ENCODE measurements at regions not wholly inside any gene's neighbourhood (a gene's known extent, or its start where the extent isn't known, plus 50 kb on each side); places are given as distances from the start of the nearest gene placed in this dataset.
A peak's percentile ranks its signal among the peaks of the same experiment; 100 is the strongest.

DNA sequence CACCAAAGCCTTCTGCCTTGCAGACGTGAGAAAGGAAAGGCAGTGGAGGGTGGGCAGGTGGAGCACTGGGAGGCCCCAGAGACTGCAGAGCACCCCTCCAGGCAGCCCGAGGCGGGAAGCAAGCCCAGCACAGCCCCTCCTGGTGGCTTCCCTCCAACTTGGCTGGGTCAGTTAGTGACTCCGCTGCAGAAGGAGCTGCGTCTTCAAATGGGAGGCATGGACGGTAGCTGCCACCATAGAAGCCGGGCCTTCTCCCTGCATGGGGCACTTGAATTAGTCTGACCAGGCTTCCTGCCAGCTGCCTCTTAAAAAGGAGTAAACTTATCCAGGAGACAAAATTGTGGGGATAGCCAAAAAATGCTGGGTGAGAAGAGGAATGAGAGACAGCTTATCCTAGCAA is 88.0 kb upstream of the RPS6KA2 start:
- no peak overlapping the region for H3K4me3 ChIP-seq (ENCODE audit: low read length)
- no CpG with 5 or more reads among the region's 7 CpGs for WGBS (ENCODE audit: insufficient coverage, insufficient read length)
- no peaks in the 10 kb centered on the region for H3K36me3 ChIP-seq (ENCODE audit: control insufficient read depth, insufficient read depth, low read length)
- no peak overlapping the region for H3K27ac ChIP-seq (ENCODE audit: low read length)
- no peaks in the 10 kb centered on the region for H3K9me3 ChIP-seq (ENCODE audit: control insufficient read depth, insufficient read depth, low read length)
- DNase-seq (ENCODE audit: low read depth, low spot score), result no peak
- H3K27me3 ChIP-seq (ENCODE audit: control insufficient read depth, insufficient read depth, low read length), result no peaks in the 10 kb centered on the region
- H3K4me1 ChIP-seq (ENCODE audit: control insufficient read depth, insufficient read depth, low read length), result no peaks in the 10 kb centered on the region

DNA sequence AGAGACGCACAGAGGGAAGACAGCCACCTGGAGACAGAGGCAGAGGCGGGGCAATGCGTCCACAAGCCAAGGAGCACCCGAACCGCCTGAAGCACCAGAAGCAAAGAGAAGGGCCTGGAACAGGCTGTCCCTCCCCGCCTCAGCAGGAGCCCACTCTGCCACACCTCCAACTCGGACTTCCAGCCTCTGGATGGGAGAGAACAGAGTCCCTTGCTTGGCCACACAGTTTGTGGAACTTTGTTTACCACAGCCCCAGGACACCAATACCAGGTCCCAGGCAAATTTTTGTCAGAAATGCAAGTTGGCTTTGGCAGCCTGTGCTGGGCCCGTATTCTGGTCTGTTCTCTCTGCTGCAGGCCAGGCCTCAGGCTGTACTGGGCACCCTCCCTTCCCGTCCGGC is 87.5 kb upstream of the RPS6KA2 start:
- Histone ChIP-seq H3K27me3 (ENCODE audit: control insufficient read depth, insufficient read depth, low read length) (no peaks in the 10 kb centered on the region), H3K9me3 (ENCODE audit: control insufficient read depth, insufficient read depth, low read length) (no peaks in the 10 kb centered on the region), H3K27ac (ENCODE audit: low read length) (no peak overlapping the region), H3K36me3 (ENCODE audit: control insufficient read depth, insufficient read depth, low read length) (no peaks in the 10 kb centered on the region), H3K4me1 (ENCODE audit: control insufficient read depth, insufficient read depth, low read length) (no peaks in the 10 kb centered on the region), H3K4me3 (ENCODE audit: low read length) (no peak overlapping the region)
- no CpG with 5 or more reads among the region's 10 CpGs for WGBS (ENCODE audit: insufficient coverage, insufficient read length)
- no peak for DNase-seq (ENCODE audit: low read depth, low spot score)

- no peaks in the 10 kb centered on the region for H3K9me3 ChIP-seq (ENCODE audit: control insufficient read depth, insufficient read depth, low read length)
- H3K4me3 ChIP-seq (ENCODE audit: low read length), result no peak overlapping the region
- no CpG with 5 or more reads among the region's 2 CpGs for WGBS (ENCODE audit: insufficient coverage, insufficient read length)
These were observed 87.1 kb upstream of the RPS6KA2 start for GRCh38 chr6:166714187-166714510.

DNA sequence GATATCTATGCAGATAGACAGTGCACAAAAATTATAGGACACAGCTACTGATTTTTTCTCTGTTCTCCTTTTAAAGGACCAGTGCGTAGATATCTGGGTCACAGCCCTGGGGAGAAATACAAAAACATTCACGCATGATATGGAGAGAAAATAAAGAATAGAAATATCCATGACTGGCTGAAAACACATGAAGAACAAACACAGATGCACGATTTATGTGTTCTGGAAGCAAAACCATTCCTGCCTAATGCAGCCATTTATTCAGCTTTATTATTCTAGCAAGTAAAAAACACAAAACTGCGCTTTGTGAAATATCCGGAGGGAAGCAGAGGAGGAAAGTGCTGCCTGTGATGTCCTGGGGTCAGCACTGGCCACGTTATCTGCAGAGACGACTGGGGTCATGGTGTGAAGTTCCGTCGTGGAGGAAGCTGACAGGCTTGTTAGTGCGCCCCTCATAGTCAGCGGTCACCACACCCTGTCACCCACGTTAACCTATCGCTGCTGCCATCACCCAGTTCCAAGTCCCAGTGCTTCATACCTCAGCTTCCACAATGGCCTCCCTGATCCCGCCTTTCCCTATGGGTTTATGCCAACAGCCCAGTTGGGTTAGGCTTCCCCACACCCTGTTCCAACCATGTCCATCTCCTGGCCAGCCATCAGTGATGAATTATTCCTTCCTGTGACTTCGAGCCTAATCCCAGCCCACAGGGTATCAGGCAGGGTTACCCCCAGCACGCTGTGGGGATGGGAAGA is 86.6 kb upstream of the RPS6KA2 start:
- WGBS (ENCODE audit: insufficient coverage, insufficient read length), result no CpG with 5 or more reads among the region's 16 CpGs

More at GRCh38 chr6:166714187-166714510, 87.1 kb upstream of the RPS6KA2 start:
- Histone ChIP-seq H3K27me3 (ENCODE audit: control insufficient read depth, insufficient read depth, low read length) (no peaks in the 10 kb centered on the region), H3K4me1 (ENCODE audit: control insufficient read depth, insufficient read depth, low read length) (no peaks in the 10 kb centered on the region), H3K27ac (ENCODE audit: low read length) (no peak overlapping the region), H3K36me3 (ENCODE audit: control insufficient read depth, insufficient read depth, low read length) (no peaks in the 10 kb centered on the region)
- no peak for DNase-seq (ENCODE audit: low read depth, low spot score)

GRCh38 chr6:166712286-166713228 is 85.5 kb upstream of the RPS6KA2 start:
- no peak overlapping the region for H3K4me3 ChIP-seq (ENCODE audit: low read length)
- WGBS (ENCODE audit: insufficient coverage, insufficient read length), result no CpG with 5 or more reads among the region's 21 CpGs
- H3K36me3 ChIP-seq (ENCODE audit: control insufficient read depth, insufficient read depth, low read length), result no peaks in the 10 kb centered on the region
- H3K4me1 ChIP-seq (ENCODE audit: control insufficient read depth, insufficient read depth, low read length), result no peaks in the 10 kb centered on the region
- no peak for DNase-seq (ENCODE audit: low read depth, low spot score)
- H3K9me3 ChIP-seq (ENCODE audit: control insufficient read depth, insufficient read depth, low read length), result no peaks in the 10 kb centered on the region
- no peaks in the 10 kb centered on the region for H3K27me3 ChIP-seq (ENCODE audit: control insufficient read depth, insufficient read depth, low read length)
- no peak overlapping the region for H3K27ac ChIP-seq (ENCODE audit: low read length)

More for the DNA sequence above, 86.6 kb upstream of the RPS6KA2 start:
- no peak overlapping the region for H3K27ac ChIP-seq (ENCODE audit: low read length)
- DNase-seq (ENCODE audit: low read depth, low spot score), result no peak
- H3K9me3 ChIP-seq (ENCODE audit: control insufficient read depth, insufficient read depth, low read length), result no peaks in the 10 kb centered on the region
- H3K4me3 ChIP-seq (ENCODE audit: low read length), result no peak overlapping the region
- H3K27me3 ChIP-seq (ENCODE audit: control insufficient read depth, insufficient read depth, low read length), result no peaks in the 10 kb centered on the region
- H3K36me3 ChIP-seq (ENCODE audit: control insufficient read depth, insufficient read depth, low read length), result no peaks in the 10 kb centered on the region
- no peaks in the 10 kb centered on the region for H3K4me1 ChIP-seq (ENCODE audit: control insufficient read depth, insufficient read depth, low read length)

DNA sequence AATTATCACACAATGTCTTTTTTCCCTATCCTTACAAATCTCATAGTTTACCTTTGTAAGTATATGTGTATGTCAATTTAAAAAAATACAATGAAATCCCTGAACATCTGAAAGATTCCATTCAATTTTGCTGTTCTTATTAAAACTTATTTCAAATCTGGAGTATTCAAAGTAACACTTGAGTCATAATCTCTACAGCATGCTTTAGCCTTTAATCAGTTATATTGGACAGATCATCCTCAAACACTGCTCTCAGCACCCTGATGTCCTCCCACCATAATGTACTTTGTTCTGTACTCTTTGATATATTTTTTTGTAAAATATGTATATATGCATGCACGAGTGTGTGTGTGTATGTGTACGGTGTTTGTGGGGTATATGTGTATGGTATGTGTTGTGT is 83.0 kb upstream of the RPS6KA2 start:
- no peak for DNase-seq (ENCODE audit: low read depth, low spot score)
- Histone ChIP-seq H3K27me3 (ENCODE audit: control insufficient read depth, insufficient read depth, low read length) (no peaks in the 10 kb centered on the region; the same call in 1 of the 2 replicates), H3K9me3 (ENCODE audit: control insufficient read depth, insufficient read depth, low read length) (no peaks in the 10 kb centered on the region), H3K27ac (ENCODE audit: low read length) (no peak overlapping the region), H3K4me3 (ENCODE audit: low read length) (no peak overlapping the region), H3K4me1 (ENCODE audit: control insufficient read depth, insufficient read depth, low read length) (no peaks in the 10 kb centered on the region), H3K36me3 (ENCODE audit: control insufficient read depth, insufficient read depth, low read length) (no peaks in the 10 kb centered on the region)
- 100% methylated on average over 2 of the region's 2 CpGs for WGBS (ENCODE audit: insufficient coverage, insufficient read length)

DNA sequence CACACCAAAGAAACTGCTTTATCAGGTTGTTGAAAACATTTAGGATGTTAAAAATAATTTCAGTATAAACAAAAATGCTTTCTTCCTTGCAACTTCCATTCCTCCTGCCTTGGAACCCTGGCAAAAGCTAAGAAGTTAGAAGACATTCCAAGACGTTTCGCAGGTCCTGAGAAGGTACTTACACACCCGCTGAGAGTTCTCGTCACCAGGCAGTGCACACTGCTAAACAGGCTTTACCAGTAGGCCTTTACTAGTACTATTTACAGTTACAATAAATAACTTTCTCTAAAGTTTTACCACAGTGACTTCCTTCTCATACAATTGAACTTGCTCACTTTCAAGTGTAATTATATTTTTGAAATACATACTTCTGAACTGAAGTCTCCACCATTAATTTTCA is 81.4 kb upstream of the RPS6KA2 start:
- Histone ChIP-seq H3K27me3 (ENCODE audit: control insufficient read depth, insufficient read depth, low read length) (no peaks in the 10 kb centered on the region; the same call in 1 of the 2 replicates), H3K27ac (ENCODE audit: low read length) (no peak overlapping the region), H3K4me3 (ENCODE audit: low read length) (no peak overlapping the region), H3K36me3 (ENCODE audit: control insufficient read depth, insufficient read depth, low read length) (no peaks in the 10 kb centered on the region), H3K9me3 (ENCODE audit: control insufficient read depth, insufficient read depth, low read length) (no peaks in the 10 kb centered on the region), H3K4me1 (ENCODE audit: control insufficient read depth, insufficient read depth, low read length) (peaks cover 3% of the 10 kb centered on the region)
- no CpG with 5 or more reads among the region's 4 CpGs for WGBS (ENCODE audit: insufficient coverage, insufficient read length)
- DNase-seq (ENCODE audit: low read depth, low spot score), result no peak

- Histone ChIP-seq H3K27ac (ENCODE audit: low read length) (no peak overlapping the region), H3K4me1 (ENCODE audit: control insufficient read depth, insufficient read depth, low read length) (peaks cover 4% of the 10 kb centered on the region), H3K4me3 (ENCODE audit: low read length) (no peak overlapping the region), H3K27me3 (ENCODE audit: control insufficient read depth, insufficient read depth, low read length) (no peaks in the 10 kb centered on the region; the same call in 1 of the 2 replicates), H3K36me3 (ENCODE audit: control insufficient read depth, insufficient read depth, low read length) (no peaks in the 10 kb centered on the region), H3K9me3 (ENCODE audit: control insufficient read depth, insufficient read depth, low read length) (no peaks in the 10 kb centered on the region)
- peak; percentile 52 for DNase-seq (ENCODE audit: low read depth, low spot score)
- no CpG with 5 or more reads among the region's 10 CpGs for WGBS (ENCODE audit: insufficient coverage, insufficient read length)
These were observed 80.0 kb upstream of the RPS6KA2 start for GRCh38 chr6:166707045-166707444.

GRCh38 chr6:166705069-166705468 is 78.0 kb upstream of the RPS6KA2 start:
- WGBS (ENCODE audit: insufficient coverage, insufficient read length), result no CpG with 5 or more reads among the region's 7 CpGs
- Histone ChIP-seq H3K4me3 (ENCODE audit: low read length) (no peak overlapping the region), H3K9me3 (ENCODE audit: control insufficient read depth, insufficient read depth, low read length) (no peaks in the 10 kb centered on the region), H3K27ac (ENCODE audit: low read length) (no peak overlapping the region), H3K27me3 (ENCODE audit: control insufficient read depth, insufficient read depth, low read length) (no peaks in the 10 kb centered on the region; the same call in 1 of the 2 replicates), H3K4me1 (ENCODE audit: control insufficient read depth, insufficient read depth, low read length) (peaks cover 4% of the 10 kb centered on the region), H3K36me3 (ENCODE audit: control insufficient read depth, insufficient read depth, low read length) (no peaks in the 10 kb centered on the region)
- no peak for DNase-seq (ENCODE audit: low read depth, low spot score)

DNA sequence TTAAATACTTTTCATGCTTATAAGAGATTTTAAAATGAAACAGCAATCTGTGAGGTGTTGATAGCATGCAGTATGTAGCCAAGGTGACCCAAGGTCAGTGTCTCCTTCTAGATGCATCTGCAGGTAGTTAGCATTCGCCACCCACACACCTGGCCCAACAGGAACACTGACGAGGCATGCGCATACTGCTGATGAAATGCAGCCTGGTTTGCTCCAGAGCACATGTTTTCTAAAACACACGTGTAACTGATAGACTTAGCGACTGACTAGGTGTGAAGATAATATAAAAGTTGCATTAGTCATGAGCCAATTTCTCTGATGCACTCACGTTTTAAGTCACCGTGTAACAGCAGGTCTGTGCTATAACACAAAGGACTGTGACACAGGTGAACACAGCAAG is 77.1 kb upstream of the RPS6KA2 start:
- no peaks in the 10 kb centered on the region for H3K9me3 ChIP-seq (ENCODE audit: control insufficient read depth, insufficient read depth, low read length)
- no peak overlapping the region for H3K4me3 ChIP-seq (ENCODE audit: low read length)
- no peaks in the 10 kb centered on the region for H3K36me3 ChIP-seq (ENCODE audit: control insufficient read depth, insufficient read depth, low read length)
- H3K27me3 ChIP-seq (ENCODE audit: control insufficient read depth, insufficient read depth, low read length), result no peaks in the 10 kb centered on the region; the same call in 1 of the 2 replicates
- peaks cover 4% of the 10 kb centered on the region for H3K4me1 ChIP-seq (ENCODE audit: control insufficient read depth, insufficient read depth, low read length)
- no peak overlapping the region for H3K27ac ChIP-seq (ENCODE audit: low read length)
- no CpG with 5 or more reads among the region's 7 CpGs for WGBS (ENCODE audit: insufficient coverage, insufficient read length)
- no peak for DNase-seq (ENCODE audit: low read depth, low spot score)
